GM23338 (cell line): ENCODE measurements at regions not wholly inside any gene's neighbourhood (a gene's known extent, or its start where the extent isn't known, plus 50 kb on each side); places are given as distances from the start of the nearest gene placed in this dataset.

ENCODE experiments used
- CREB1 ChIP-seq: fragments of 250-450 bp; sonication (Bioruptor Pico); IDR thresholded peaks from 2 replicates; pipeline ENCODE4 v1.5.0; 2020; ENCODE audit warnings: low read depth, mild to moderate bottlenecking, moderate library complexity
- EZH2 ChIP-seq: fragments of 200-600 bp; sonication (generic); IDR thresholded peaks from one replicate; pipeline ENCODE4 v1.8.0; 2017; ENCODE audit warnings: antibody characterized with exemption, mild to moderate bottlenecking, low read depth; ENCODE audit not compliant: unreplicated experiment
- EZH2phosphoT487 ChIP-seq: fragments of 200-600 bp; sonication (generic); IDR thresholded peaks from one replicate; pipeline ENCODE4 v1.8.1; 2018; ENCODE audit warnings: antibody characterized with exemption; ENCODE audit not compliant: unreplicated experiment
- JUNB ChIP-seq: IDR thresholded peaks from one replicate; pipeline ENCODE4 v1.6.1; 2016; ENCODE audit warnings: antibody characterized with exemption; ENCODE audit not compliant: unreplicated experiment
- NANOG ChIP-seq: IDR thresholded peaks from 2 replicates; pipeline ENCODE4 v1.6.1; 2016; ENCODE audit warnings: antibody characterized with exemption, borderline replicate concordance
- POLR2AphosphoS5 ChIP-seq: IDR thresholded peaks from 2 replicates; pipeline ENCODE4 v1.6.1; 2016; ENCODE audit warnings: antibody characterized with exemption, low read depth
- STAT1 ChIP-seq: IDR thresholded peaks from one replicate; pipeline ENCODE4 v1.6.1; 2016; ENCODE audit warnings: antibody characterized with exemption; ENCODE audit not compliant: unreplicated experiment
- ZNF331 ChIP-seq: fragments of 250-450 bp; sonication (Bioruptor Pico); IDR thresholded peaks from 2 replicates; pipeline ENCODE4 v1.5.0; 2020; ENCODE audit warnings: low read depth, mild to moderate bottlenecking, moderate library complexity
- TF ChIP-seq, protein P1 (sequence below), 2 experiments: fragments of 200-600 bp in 1 of 2; sonication (generic) in 1 of 2; conservative IDR thresholded peaks; 2 replicates each; pipeline versions ENCODE4 v1.5.1 to v1.6.1; 2016 to 2017; ENCODE audit warnings: antibody characterized with exemption in 2 of 2, low read depth in 2 of 2, mild to moderate bottlenecking in 2 of 2, moderate library complexity in 1 of 2
- TF ChIP-seq, protein P2 (sequence below): IDR thresholded peaks from one replicate; pipeline ENCODE4 v1.6.1; 2018; ENCODE audit warnings: antibody characterized with exemption; ENCODE audit not compliant: unreplicated experiment
- TF ChIP-seq, protein P3 (sequence below): IDR thresholded peaks from 2 replicates; pipeline ENCODE4 v1.6.1; 2016; ENCODE audit warnings: antibody characterized with exemption

DNA sequence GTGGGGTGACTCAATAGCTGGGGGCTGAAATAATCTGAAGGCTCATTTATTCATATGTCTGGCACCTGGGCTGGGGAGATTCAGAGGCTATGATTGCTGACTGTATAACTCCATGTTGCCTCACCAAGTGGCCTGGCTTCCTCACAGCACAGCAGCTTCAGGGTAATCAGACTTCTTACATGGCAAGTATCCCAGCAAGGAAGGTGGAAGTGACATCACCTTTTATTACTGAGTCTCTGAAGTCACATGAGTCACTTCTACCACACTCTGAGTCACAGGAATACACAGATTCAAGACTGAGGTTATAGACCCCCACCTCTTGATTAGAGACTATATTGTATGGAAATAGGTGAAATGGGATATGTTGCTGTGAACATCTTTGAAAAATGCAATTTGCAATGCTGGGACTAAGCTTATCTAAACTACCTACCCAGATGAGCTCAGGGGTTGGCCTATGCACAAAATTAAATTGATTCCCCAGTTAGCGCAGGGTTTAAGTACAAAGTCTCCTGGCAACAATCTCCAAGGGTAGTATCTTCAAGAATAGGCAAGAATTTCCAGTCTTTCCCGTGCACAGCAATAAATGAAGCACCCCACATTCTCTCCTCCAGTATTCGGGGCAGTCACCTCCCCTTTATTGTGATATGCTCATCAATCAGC is 553.1 kb downstream of the LRRC70 start:
- TF ChIP-seq, protein P1, sequence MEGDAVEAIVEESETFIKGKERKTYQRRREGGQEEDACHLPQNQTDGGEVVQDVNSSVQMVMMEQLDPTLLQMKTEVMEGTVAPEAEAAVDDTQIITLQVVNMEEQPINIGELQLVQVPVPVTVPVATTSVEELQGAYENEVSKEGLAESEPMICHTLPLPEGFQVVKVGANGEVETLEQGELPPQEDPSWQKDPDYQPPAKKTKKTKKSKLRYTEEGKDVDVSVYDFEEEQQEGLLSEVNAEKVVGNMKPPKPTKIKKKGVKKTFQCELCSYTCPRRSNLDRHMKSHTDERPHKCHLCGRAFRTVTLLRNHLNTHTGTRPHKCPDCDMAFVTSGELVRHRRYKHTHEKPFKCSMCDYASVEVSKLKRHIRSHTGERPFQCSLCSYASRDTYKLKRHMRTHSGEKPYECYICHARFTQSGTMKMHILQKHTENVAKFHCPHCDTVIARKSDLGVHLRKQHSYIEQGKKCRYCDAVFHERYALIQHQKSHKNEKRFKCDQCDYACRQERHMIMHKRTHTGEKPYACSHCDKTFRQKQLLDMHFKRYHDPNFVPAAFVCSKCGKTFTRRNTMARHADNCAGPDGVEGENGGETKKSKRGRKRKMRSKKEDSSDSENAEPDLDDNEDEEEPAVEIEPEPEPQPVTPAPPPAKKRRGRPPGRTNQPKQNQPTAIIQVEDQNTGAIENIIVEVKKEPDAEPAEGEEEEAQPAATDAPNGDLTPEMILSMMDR (conservative IDR thresholded peaks at IDR 0.05; ENCODE audit: low read depth in 2 of 2): no peak
- no peak for TF ChIP-seq EZH2phosphoT487
- TF ChIP-seq POLR2AphosphoS5: no peak
- TF ChIP-seq EZH2: no peak
- TF ChIP-seq, protein P2, sequence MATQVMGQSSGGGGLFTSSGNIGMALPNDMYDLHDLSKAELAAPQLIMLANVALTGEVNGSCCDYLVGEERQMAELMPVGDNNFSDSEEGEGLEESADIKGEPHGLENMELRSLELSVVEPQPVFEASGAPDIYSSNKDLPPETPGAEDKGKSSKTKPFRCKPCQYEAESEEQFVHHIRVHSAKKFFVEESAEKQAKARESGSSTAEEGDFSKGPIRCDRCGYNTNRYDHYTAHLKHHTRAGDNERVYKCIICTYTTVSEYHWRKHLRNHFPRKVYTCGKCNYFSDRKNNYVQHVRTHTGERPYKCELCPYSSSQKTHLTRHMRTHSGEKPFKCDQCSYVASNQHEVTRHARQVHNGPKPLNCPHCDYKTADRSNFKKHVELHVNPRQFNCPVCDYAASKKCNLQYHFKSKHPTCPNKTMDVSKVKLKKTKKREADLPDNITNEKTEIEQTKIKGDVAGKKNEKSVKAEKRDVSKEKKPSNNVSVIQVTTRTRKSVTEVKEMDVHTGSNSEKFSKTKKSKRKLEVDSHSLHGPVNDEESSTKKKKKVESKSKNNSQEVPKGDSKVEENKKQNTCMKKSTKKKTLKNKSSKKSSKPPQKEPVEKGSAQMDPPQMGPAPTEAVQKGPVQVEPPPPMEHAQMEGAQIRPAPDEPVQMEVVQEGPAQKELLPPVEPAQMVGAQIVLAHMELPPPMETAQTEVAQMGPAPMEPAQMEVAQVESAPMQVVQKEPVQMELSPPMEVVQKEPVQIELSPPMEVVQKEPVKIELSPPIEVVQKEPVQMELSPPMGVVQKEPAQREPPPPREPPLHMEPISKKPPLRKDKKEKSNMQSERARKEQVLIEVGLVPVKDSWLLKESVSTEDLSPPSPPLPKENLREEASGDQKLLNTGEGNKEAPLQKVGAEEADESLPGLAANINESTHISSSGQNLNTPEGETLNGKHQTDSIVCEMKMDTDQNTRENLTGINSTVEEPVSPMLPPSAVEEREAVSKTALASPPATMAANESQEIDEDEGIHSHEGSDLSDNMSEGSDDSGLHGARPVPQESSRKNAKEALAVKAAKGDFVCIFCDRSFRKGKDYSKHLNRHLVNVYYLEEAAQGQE: no peak
- TF ChIP-seq STAT1: no peak
- TF ChIP-seq CREB1 (CRISPR knock-in tag): no peak
- no peak for TF ChIP-seq JUNB
- TF ChIP-seq ZNF331: no peak
- TF ChIP-seq, protein P3, sequence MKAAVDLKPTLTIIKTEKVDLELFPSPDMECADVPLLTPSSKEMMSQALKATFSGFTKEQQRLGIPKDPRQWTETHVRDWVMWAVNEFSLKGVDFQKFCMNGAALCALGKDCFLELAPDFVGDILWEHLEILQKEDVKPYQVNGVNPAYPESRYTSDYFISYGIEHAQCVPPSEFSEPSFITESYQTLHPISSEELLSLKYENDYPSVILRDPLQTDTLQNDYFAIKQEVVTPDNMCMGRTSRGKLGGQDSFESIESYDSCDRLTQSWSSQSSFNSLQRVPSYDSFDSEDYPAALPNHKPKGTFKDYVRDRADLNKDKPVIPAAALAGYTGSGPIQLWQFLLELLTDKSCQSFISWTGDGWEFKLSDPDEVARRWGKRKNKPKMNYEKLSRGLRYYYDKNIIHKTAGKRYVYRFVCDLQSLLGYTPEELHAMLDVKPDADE: no peak
- no peak for TF ChIP-seq NANOG
